ENCODE measurements at regions not wholly inside any gene's neighbourhood (a gene's known extent, or its start where the extent isn't known, plus 50 kb on each side); places are given as distances from the start of the nearest gene placed in this dataset.

- FAIRE-seq = no peak
- no peak overlapping the region for H4K91ac ChIP-seq (replicated peaks; ENCODE audit: insufficient read length, low read length)
- CTCF ChIA-PET (ENCODE audit: partially characterized antibody) = interaction anchor here (0.6 kb wide), 2 partner anchors 72 to 551 kb away, joined by 3 read pairs; no protein-coding TSS in a partner anchor
- no peak for TF ChIP-seq JUN (IDR thresholded peaks at IDR 0.05; ENCODE audit: low read depth, low read length)
Observed at GRCh38 chr18:24651434-24651833, 191.0 kb downstream of the HRH4 start.

More at GRCh38 chr18:24651434-24651833, 191.0 kb downstream of the HRH4 start:
- Histone ChIP-seq H3K9me3 (ENCODE audit: insufficient read depth in 2 of 2, low read depth in 1 of 2, low read length in 1 of 2) (peaks cover 0 to 2% of the 10 kb centered on the region in 2 experiments; a peak in 1 of 4 replicates), H3K4me2 (ENCODE audit: insufficient read depth in 1 of 2, low read depth in 2 of 2, low read length in 2 of 2) (no peak overlapping the region), H3K9ac (replicated peaks in 1 of 4; ENCODE audit: extremely low read depth in 1 of 4, low read depth in 3 of 4, low read length in 3 of 4) (no peak overlapping the region), H3K27ac (ENCODE audit: low read depth, low read length) (no peak overlapping the region), H3K18ac (ENCODE audit: extremely low read depth, low read length) (no peak overlapping the region), H4K5ac (ENCODE audit: insufficient read length, low read depth, low read length) (no peak overlapping the region), H3K14ac (ENCODE audit: insufficient read length) (no peak overlapping the region), H4K8ac (ENCODE audit: extremely low read depth, insufficient read depth, low read length) (no peak overlapping the region), H3K4me1 (replicated peaks in 1 of 4; ENCODE audit: control insufficient read depth in 3 of 4, insufficient read depth in 4 of 4, low read length in 3 of 4) (no peaks in the 10 kb centered on the region), H3K27me3 (replicated peaks in 1 of 4; ENCODE audit: control insufficient read depth in 3 of 4, extremely low read depth in 1 of 4, insufficient read depth in 3 of 4, low read length in 3 of 4) (no peaks in the 10 kb centered on the region), H2BK12ac (ENCODE audit: low read depth, low read length) (no peak overlapping the region), H2AK5ac (ENCODE audit: low read depth, low read length) (no peak overlapping the region), H2BK120ac (replicated peaks; ENCODE audit: low read depth, low read length) (no peak overlapping the region), H3K79me2 (ENCODE audit: control insufficient read depth in 1 of 2, insufficient read depth in 2 of 2, low read length in 2 of 2) (no peaks in the 10 kb centered on the region), H2BK15ac (ENCODE audit: low read length) (no peak overlapping the region), H3K4ac (replicated peaks; ENCODE audit: insufficient read length, low read depth, low read length) (no peak overlapping the region), H3K56ac (replicated peaks; ENCODE audit: insufficient read length, low read depth, low read length) (no peak overlapping the region), H3K36me3 (ENCODE audit: control insufficient read depth in 2 of 4, insufficient read depth in 4 of 4, low read length in 3 of 4) (no peaks in the 10 kb centered on the region), H2BK20ac (ENCODE audit: low read length) (no peak overlapping the region), H3K23me2 (ENCODE audit: low read depth, low read length) (no peaks in the 10 kb centered on the region; the same call in 1 of the 2 replicates), H4K20me1 (replicated peaks in 1 of 2; ENCODE audit: control insufficient read depth in 1 of 2, insufficient read depth in 2 of 2, low read length in 2 of 2) (no peaks in the 10 kb centered on the region), H2AFZ (ENCODE audit: low read length) (no peak overlapping the region), H3K4me3 (ENCODE audit: extremely low read depth in 1 of 4, insufficient read depth in 2 of 4, low read depth in 3 of 4, low read length in 4 of 4) (no peak overlapping the region), H2BK5ac (ENCODE audit: low read depth, low read length) (no peak overlapping the region), H3K23ac (ENCODE audit: insufficient read length) (no peak overlapping the region), H3K79me1 (ENCODE audit: low read depth, low read length) (no peaks in the 10 kb centered on the region)
- no peak for DNase-seq (ENCODE audit: low read depth in 1 of 2, low spot score in 2 of 2)
- WGBS, 2 experiments (ENCODE audit: extremely low coverage in 1 of 2, insufficient coverage in 1 of 2, insufficient read length in 1 of 2, insufficient replicate concordance in 2 of 2, low coverage in 1 of 2, low lambda C conversion rate in 2 of 2, missing lambda C conversion rate in 1 of 2) = 81% methylated on average over 2 of the region's 2 CpGs; no CpG with 5 or more reads in 1 of the 2 experiments
- POLR2A ChIA-PET (ENCODE audit: partially characterized antibody) = no interaction called here
